DMS 273 treated with DMSO at 0.1 percent for 48 hours (cell line): ENCODE measurements at regions not wholly inside any gene's neighbourhood (a gene's known extent, or its start where the extent isn't known, plus 50 kb on each side); places are given as distances from the start of the nearest gene placed in this dataset.

Source experiments
- DNase-seq: peaks from one replicate; lab custom pipeline; 2025; lab: John Stamatoyannopoulos, UW

- DNase-seq: no peak
These were observed 1531.6 kb downstream of the KCNT2 start for GRCh38 chr1:195076682-195077081.

DNA sequence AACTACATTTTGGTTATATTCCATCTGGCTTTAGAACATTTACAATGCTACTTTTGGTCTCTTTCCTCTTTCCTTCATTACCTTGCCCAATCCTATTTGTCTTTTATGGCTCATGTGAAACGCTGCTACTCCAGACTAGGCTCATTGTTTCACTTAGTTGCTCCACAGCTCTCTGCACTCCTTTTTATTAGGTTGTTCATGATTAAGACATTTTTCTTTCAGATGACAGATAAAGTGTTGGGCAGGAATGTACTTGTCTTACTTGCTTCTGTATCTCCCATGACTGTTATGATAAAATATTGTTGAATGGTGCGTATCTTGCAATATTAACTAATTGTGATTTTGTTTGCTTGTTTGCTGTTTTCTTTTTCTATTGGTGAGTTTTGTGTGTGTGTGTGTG, 1532.3 kb downstream of the KCNT2 start:
- DNase-seq: no peak

DNA sequence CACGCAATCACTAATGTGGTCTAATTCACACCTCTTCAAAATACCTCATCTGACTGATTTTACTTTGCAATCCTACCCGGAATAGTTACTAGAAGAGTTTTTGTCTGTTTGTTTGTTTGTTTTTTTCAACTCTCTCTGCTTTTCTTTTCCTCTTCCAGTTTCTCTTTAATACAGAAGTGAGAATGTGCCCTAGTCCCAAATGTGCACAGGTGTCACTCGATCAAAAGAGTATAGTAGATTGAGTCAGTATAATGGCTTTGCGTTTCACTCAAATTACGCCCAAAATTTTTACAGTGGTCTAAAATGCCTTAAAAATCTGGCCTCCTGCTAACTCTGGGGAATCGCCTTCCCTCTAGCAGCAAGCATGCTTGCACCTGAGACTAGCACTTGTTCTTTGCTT, 1536.8 kb downstream of the KCNT2 start:
- DNase-seq: no peak

DNA sequence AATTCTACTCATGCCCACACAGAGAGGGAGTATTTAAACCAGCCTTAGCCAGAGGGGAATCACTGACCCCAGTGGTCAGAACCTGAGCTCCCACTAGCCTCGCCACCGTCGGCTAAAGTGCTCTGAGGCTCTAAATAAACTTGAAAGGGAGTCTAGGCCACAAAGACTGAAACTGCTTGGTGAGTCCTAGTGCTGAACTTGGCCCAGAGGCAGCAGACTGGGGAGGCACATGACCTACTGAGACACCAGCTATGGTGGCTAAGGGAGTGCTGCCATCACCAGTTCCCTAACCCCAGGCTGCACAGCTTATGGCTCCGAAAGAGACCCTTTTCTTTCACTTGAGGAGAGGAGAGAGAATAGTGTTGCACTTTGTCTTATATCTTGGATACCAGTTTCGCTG, 1542.8 kb downstream of the KCNT2 start:
- no peak for DNase-seq

DNA sequence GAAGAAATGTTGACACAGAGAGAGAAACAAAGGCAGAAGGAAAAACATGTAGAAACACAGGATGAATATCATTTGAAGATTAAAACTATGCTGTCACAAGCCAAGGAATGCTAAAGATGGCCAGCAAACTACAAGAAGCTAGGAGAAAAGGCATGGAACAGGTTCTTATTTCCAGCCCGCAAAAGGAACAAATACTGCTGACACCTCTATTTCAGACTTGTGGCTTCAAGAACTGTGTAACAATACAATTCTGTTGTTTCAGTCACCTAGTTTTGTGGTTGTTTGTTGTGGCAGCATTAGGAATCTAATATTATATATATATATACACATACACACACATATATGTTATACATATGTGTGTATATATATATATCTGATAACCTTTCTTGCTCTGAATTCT, 1543.9 kb downstream of the KCNT2 start:
- DNase-seq: no peak

- no peak for DNase-seq
These were observed 1554.0 kb downstream of the KCNT2 start for GRCh38 chr1:195054217-195054687.

DNA sequence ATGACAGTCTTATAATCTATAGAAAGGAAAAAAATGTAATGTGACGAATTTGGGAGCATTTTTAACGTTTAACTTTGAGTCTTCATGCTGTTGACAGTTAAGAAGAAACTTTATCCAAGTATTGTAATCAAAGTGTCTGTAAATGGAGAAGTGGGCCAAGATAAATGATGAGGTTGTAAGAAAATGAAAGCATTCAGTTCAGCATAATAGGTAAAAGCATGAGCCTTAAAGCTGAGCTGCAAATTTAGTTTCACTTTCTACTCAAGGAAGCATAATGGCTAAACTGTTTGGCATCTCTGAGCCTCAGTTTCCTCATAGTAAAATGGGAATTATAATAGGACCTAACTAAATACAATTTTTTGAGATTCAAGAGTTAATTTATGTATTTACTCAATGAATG, 1554.8 kb downstream of the KCNT2 start:
- no peak for DNase-seq

- DNase-seq: no peak
These were observed 1560.5 kb downstream of the KCNT2 start for GRCh38 chr1:195047772-195048171.

- DNase-seq: no peak
These were observed 1563.2 kb downstream of the KCNT2 start for GRCh38 chr1:195045072-195045471.

DNA sequence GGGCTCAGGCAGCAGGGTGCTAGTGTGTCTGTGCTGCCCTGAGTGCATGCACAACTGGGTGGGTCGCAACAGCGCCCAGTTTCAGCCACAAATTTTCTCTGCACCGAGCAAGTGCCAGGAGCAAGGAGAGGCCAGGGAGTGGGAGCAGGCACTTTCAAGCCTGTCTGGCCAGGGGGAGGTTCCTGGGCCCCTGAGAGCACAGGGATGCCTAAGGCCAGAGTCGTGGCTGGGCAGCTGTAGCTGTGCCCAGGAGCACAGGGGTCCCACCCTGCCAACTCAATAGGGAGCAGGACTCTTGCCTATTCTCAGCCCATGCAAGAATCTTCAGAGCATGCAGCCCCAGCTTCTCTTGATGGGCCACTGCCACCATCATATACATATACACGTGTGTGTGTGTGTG, 1577.4 kb downstream of the KCNT2 start:
- no peak for DNase-seq

- no peak for DNase-seq
These were observed 1581.4 kb downstream of the KCNT2 start for GRCh38 chr1:195026792-195027191.

GRCh38 chr1:195019385-195019784, 1588.9 kb downstream of the KCNT2 start:
- DNase-seq: no peak

- DNase-seq: no peak
These were observed 1595.2 kb downstream of the KCNT2 start for GRCh38 chr1:195012995-195013394.

GRCh38 chr1:195005338-195005737, 1602.9 kb downstream of the KCNT2 start:
- DNase-seq: no peak

GRCh38 chr1:194990483-194990882, 1617.8 kb downstream of the KCNT2 start:
- DNase-seq: no peak

- DNase-seq: no peak
These were observed 1632.3 kb downstream of the KCNT2 start for GRCh38 chr1:194975913-194976312.

- no peak for DNase-seq
These were observed 1639.3 kb downstream of the KCNT2 start for GRCh38 chr1:194968916-194969315.

- no peak for DNase-seq
These were observed 1648.4 kb downstream of the KCNT2 start for GRCh38 chr1:194959795-194960194.

- DNase-seq: no peak
These were observed 1656.1 kb downstream of the KCNT2 start for GRCh38 chr1:194952171-194952570.

DNA sequence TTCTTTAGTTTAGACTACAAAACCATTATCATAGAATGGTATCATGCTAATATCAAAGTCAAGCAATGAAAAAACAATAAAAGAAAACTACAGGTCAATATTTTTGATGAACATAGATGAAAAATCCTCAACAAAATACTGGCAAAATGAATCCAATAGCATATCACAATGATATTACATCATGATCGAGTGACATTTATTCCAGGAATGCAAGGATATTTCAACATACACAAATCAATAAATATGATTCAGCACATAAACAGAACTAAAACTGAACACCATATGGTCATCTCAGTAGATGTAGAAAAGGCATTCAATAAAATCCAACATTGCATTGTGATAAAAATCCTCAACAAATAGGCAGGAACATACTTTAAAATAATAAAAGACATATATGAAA, 1657.7 kb downstream of the KCNT2 start:
- no peak for DNase-seq

- no peak for DNase-seq
These were observed 1667.8 kb downstream of the KCNT2 start for GRCh38 chr1:194940336-194941030.

- no peak for DNase-seq
These were observed 1672.4 kb downstream of the KCNT2 start for GRCh38 chr1:194935864-194936263.

GRCh38 chr1:194931166-194931565, 1677.1 kb downstream of the KCNT2 start:
- DNase-seq: no peak

DNA sequence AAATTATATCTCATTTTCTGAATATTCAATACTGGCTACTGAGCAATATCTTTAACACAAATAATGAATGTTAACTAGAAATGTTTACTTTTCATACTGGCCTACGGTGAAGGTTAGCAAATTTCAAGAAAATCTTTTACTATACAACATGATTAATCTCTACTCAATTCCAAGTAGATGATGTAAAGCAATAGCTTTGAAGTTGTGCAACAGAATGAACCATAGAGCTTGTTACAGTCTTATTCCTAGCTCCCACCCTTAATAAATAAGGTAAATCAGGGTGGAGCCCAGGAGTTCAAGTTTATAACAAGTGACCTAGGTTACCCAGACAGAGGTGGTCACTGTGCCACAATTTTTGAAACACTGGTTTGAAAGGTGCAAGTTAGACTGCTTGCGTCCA, 1678.1 kb downstream of the KCNT2 start:
- DNase-seq: no peak
